ENCODE measurements at regions not wholly inside any gene's neighbourhood (a gene's known extent, or its start where the extent isn't known, plus 50 kb on each side); places are given as distances from the start of the nearest gene placed in this dataset.
"Not testable (repeated sequence)": the region's sequence is repeated elsewhere in the genome, so short reads cannot be mapped to it uniquely, and the experiment has no call there.

GRCh38 chr21:13827666-13828065 lies 218.1 kb downstream of the POTED start:
- ATAC-seq; DNase-seq; H3K4me3 Mint-ChIP-seq; POLR2A ChIA-PET; H3K4me1 Mint-ChIP-seq; intact Hi-C loops (cut with DNase I, micrococcal nuclease); H3K36me3 Mint-ChIP-seq (ENCODE audit: low read depth); H3K9me3 Mint-ChIP-seq (ENCODE audit: low read depth); H3K27ac Mint-ChIP-seq; CTCF ChIA-PET; H3K27me3 Mint-ChIP-seq: not testable (repeated sequence)

DNA sequence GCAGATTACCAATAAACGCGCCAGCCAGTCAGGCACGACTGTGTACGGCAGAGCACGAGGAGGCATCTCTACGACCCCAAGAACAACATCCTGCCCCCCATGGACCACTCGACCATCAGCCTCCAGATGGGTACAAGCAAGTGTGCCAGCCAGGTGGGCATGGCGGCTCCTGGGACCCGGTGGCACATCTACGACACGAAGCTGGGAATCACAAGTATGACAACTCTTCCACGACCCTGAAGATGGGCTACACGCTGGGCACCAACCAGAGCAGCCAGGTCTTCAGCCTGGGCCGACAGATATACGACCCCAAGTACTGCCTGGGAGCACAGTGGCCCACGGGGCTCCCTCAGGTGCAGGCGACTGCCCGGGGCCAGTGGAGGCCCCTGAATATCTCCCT lies 217.6 kb downstream of the POTED start:
- Mint-ChIP-seq H3K27ac (no peak overlapping the region), H3K4me3 (no peak overlapping the region), H3K36me3 (ENCODE audit: low read depth) (peaks cover 2% of the 10 kb centered on the region), H3K4me1 (no peaks in the 10 kb centered on the region), H3K9me3 (ENCODE audit: low read depth) (no peaks in the 10 kb centered on the region), H3K27me3 (peaks cover 8% of the 10 kb centered on the region)
- intact Hi-C loops (cut with DNase I, micrococcal nuclease), result no loop called here
- DNase-seq (no peak), ATAC-seq (no peak)
- CTCF ChIA-PET, result no interaction called here
- POLR2A ChIA-PET, result no interaction called here

DNA sequence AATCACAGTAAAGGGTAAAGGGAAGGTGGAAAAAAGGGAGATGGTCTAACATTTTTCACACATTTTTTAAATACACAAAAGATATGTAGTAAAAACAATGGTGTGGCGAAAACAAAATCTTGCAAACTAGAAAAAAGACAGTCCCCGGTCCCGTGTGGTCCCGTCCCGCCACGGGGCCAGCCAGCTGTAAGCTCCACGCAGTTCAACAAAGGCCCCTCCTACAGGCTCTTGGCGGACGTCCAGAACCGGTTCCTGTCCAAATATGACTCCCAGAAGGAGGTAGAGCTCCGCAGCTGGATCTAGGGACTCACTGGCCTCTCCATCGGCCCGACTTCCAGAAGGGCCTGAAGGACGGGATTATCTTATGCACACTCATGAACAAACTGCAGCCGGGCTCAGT lies 216.9 kb downstream of the POTED start:
- H3K9me3 Mint-ChIP-seq (ENCODE audit: low read depth); POLR2A ChIA-PET; H3K4me1 Mint-ChIP-seq; H3K27me3 Mint-ChIP-seq; intact Hi-C loops (cut with DNase I, micrococcal nuclease); ATAC-seq; CTCF ChIA-PET; H3K4me3 Mint-ChIP-seq; DNase-seq; H3K36me3 Mint-ChIP-seq (ENCODE audit: low read depth); H3K27ac Mint-ChIP-seq: not testable (repeated sequence)

DNA sequence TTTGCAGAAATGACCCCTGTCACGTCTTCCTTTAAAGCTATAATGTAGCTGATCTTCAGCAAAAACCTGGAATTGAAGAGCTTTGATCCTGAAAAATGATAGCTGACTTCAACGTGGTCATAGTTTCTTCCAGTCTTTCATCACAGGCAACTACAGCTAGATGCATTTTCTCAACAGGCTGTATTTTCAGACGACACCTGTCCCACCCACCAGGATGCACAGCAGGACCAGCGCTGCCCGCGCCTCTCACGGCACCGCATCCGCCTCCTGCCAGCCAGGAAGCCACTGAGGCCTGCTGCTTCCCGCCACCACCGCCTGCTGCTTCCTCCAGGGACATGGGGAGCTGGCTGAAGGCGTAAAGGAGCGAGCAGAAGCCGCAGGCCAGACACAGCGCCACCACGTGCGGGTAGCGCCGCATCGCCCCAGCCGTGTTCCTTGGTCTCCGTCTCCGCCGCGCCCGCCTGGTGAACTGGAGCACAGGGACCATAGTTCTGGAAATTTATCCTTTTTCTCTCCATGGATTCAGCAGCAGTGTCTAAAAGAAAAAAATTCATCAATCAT lies 215.7 kb downstream of the POTED start:
- H3K27me3 Mint-ChIP-seq; intact Hi-C loops (cut with DNase I, micrococcal nuclease); H3K9me3 Mint-ChIP-seq (ENCODE audit: low read depth); H3K36me3 Mint-ChIP-seq (ENCODE audit: low read depth); CTCF ChIA-PET; H3K4me1 Mint-ChIP-seq; DNase-seq; H3K4me3 Mint-ChIP-seq; ATAC-seq; H3K27ac Mint-ChIP-seq; POLR2A ChIA-PET: not testable (repeated sequence)

DNA sequence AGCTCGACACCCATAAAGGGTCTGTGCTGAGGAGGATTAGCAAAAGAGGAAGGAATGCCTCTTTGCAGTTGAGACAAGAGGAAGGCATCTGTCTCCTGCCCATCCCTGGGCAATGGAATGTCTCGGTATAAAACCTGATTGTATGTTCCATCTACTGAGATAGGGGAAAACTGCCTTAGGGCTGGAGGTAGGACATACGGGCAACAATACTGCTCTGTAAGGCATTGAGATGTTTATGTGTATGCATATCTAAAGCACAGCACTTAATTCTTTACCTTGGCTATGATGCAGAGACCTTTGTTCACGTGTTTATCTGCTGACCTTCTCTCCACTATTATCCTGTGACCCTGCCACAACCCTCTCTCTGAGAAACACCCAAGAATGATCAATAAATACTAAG lies 210.7 kb downstream of the POTED start:
- H3K27me3 Mint-ChIP-seq; ATAC-seq; H3K27ac Mint-ChIP-seq; CTCF ChIA-PET; H3K9me3 Mint-ChIP-seq (ENCODE audit: low read depth); H3K4me1 Mint-ChIP-seq; DNase-seq; H3K4me3 Mint-ChIP-seq; intact Hi-C loops (cut with DNase I, micrococcal nuclease); H3K36me3 Mint-ChIP-seq (ENCODE audit: low read depth); POLR2A ChIA-PET: not testable (repeated sequence)

DNA sequence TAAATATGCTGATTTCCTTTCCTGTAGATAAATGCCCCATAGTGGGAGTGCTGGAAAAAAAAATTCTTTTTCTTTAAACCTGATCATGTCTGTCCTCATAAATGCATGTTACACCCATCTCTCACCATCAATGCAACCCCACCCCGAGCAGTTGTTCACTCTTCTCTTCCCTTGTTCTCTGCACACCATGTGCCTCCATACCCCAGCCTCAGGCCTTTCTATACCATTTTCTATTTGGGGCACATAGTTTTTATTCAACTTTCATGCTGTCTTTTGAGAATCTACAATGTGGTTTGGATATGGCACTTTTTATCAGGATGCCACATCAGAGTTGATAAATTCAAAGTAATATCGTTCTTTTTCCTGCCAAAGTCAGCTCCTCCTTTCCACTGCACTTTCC lies 202.6 kb downstream of the POTED start:
- CTCF ChIA-PET; intact Hi-C loops (cut with DNase I, micrococcal nuclease); H3K9me3 Mint-ChIP-seq (ENCODE audit: low read depth); DNase-seq; H3K27ac Mint-ChIP-seq; H3K36me3 Mint-ChIP-seq (ENCODE audit: low read depth); H3K4me1 Mint-ChIP-seq; POLR2A ChIA-PET; H3K27me3 Mint-ChIP-seq; ATAC-seq; H3K4me3 Mint-ChIP-seq: not testable (repeated sequence)

DNA sequence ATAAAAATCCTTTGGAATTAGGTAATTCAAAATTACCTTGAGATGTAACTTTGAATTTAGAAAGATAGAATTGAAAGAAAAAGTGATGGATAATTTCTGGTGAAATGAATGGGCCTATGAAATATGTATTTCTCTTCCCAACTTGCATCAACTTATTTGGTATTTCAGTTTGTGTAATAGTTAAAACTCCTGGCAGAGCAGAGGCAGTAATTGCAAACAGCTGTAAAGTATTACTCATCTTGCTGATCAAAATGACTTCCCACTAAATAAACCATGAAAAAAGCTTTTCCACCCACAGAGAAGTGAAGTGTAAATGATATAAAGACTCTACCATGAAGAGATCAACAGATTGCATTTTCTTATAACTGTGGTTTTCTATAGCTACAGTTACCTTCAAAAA lies 201.0 kb downstream of the POTED start:
- H3K36me3 Mint-ChIP-seq (ENCODE audit: low read depth); intact Hi-C loops (cut with DNase I, micrococcal nuclease); ATAC-seq; H3K4me1 Mint-ChIP-seq; DNase-seq; H3K27me3 Mint-ChIP-seq; CTCF ChIA-PET; H3K27ac Mint-ChIP-seq; H3K9me3 Mint-ChIP-seq (ENCODE audit: low read depth); H3K4me3 Mint-ChIP-seq; POLR2A ChIA-PET: not testable (repeated sequence)

GRCh38 chr21:13806444-13806843 lies 196.9 kb downstream of the POTED start:
- POLR2A ChIA-PET; H3K27ac Mint-ChIP-seq; H3K4me1 Mint-ChIP-seq; DNase-seq; H3K9me3 Mint-ChIP-seq (ENCODE audit: low read depth); H3K27me3 Mint-ChIP-seq; H3K4me3 Mint-ChIP-seq; intact Hi-C loops (cut with DNase I, micrococcal nuclease); CTCF ChIA-PET; ATAC-seq; H3K36me3 Mint-ChIP-seq (ENCODE audit: low read depth): not testable (repeated sequence)

GRCh38 chr21:13802757-13803156 lies 193.2 kb downstream of the POTED start:
- ATAC-seq; H3K4me3 Mint-ChIP-seq; H3K36me3 Mint-ChIP-seq (ENCODE audit: low read depth); intact Hi-C loops (cut with DNase I, micrococcal nuclease); CTCF ChIA-PET; H3K9me3 Mint-ChIP-seq (ENCODE audit: low read depth); H3K27me3 Mint-ChIP-seq; H3K4me1 Mint-ChIP-seq; POLR2A ChIA-PET; H3K27ac Mint-ChIP-seq; DNase-seq: not testable (repeated sequence)

Data from activated CD4-positive, alpha-beta T cell treated with anti-CD3 and anti-CD28 coated beads for 36 hours (primary cell).